GM12878 (cell line): ENCODE measurements at regions not wholly inside any gene's neighbourhood (a gene's known extent, or its start where the extent isn't known, plus 50 kb on each side); places are given as distances from the start of the nearest gene placed in this dataset.

Experiments used
- CEBPB ChIP-seq, 2 experiments: fragments of 150-350 bp in 1 of 2; IDR thresholded peaks; 2 replicates each; pipeline ENCODE4 v1.6.1; 2012 to 2014; ENCODE audit warnings: low read depth in 2 of 2, low read length in 2 of 2, borderline replicate concordance in 1 of 2, inconsistent platforms in 1 of 2
- CHD1 ChIP-seq: IDR thresholded peaks from 2 replicates; pipeline ENCODE4 v1.6.1; 2012; ENCODE audit warnings: low read depth, low read length, improper control_type of control experiment
- CTCF ChIP-seq, 3 experiments: IDR thresholded peaks in 2 of 3; conservative IDR thresholded peaks in 1 of 3; 2 replicates each; pipeline ENCODE4 v1.5.1; 2011; ENCODE audit warnings: low read depth in 3 of 3, low read length in 3 of 3, mild to moderate bottlenecking in 3 of 3, control low read depth in 2 of 3, moderate library complexity in 2 of 3, inconsistent platforms in 1 of 3, mixed read lengths in 1 of 3; ENCODE audit not compliant: control insufficient read depth in 2 of 3, insufficient read depth in 1 of 3; ENCODE audit errors: extremely low read depth in 1 of 3
- HDAC6 ChIP-seq: fragments of 200-600 bp; sonication (generic); IDR thresholded peaks from one replicate; pipeline ENCODE4 v1.8.0; 2017; ENCODE audit warnings: antibody characterized with exemption; ENCODE audit not compliant: unreplicated experiment
- NRF1 ChIP-seq: conservative IDR thresholded peaks from 2 replicates; pipeline ENCODE4 v1.6.1; 2011; ENCODE audit warnings: mild to moderate bottlenecking, low read depth, low read length, improper control_type of control experiment
- POLR2A ChIP-seq: IDR thresholded peaks from 2 replicates; pipeline ENCODE4 v1.6.1; 2011; ENCODE audit warnings: low read depth, mild to moderate bottlenecking, low read length

DNA sequence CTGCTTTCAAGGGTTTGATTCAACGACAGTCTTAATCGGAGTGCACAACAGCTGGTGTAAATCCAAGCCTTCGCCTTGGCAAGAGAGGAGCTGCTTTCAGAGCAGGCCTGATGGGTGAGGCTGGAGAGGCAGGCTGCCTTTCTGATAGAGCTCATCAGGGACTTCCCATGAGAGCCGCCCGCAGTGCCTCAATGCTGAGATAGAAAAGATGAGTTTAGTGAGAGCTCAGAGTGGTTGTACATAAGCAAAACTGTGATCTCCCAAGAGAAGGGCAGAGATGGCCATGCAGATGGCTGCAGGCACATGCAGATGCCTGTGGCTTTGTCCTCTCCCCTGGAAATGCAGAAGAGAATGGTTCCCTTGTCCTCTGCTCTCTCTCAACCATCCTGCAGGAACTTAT, 122.1 kb downstream of the ARL4C start:
- TF ChIP-seq CEBPB (IDR thresholded peaks at IDR 0.05; ENCODE audit: borderline replicate concordance in 1 of 2, low read depth in 2 of 2, low read length in 2 of 2) (no peak), CHD1 (no peak), CTCF (IDR thresholded peaks at IDR 0.05 in 2 of 3, conservative IDR thresholded peaks at IDR 0.05 in 1 of 3; ENCODE audit: control insufficient read depth in 2 of 3, extremely low read depth in 1 of 3, insufficient read depth in 1 of 3, low read depth in 3 of 3, low read length in 3 of 3) (no peak), NRF1 (no peak), POLR2A (no peak), HDAC6 (no peak)
